BLaER1 treated with 17β-estradiol and CSF1 and Interleukin-3, amounts not matched to agents 10 nM and 100 nM (cell line): ENCODE measurements at regions not wholly inside any gene's neighbourhood (a gene's known extent, or its start where the extent isn't known, plus 50 kb on each side); places are given as distances from the start of the nearest gene placed in this dataset.
A peak's percentile ranks its signal among the peaks of the same experiment; 100 is the strongest.

Source experiments
- H3K27ac ChIP-seq, 11 experiments: shearing (Covaris generic); formaldehyde crosslinking; 2 replicates each; pipeline ENCODE4 v1.8.1; 2022
- H3K27me3 ChIP-seq, 11 experiments: shearing (Covaris generic); formaldehyde crosslinking; 2 replicates each; pipeline ENCODE4 v1.8.1; 2022
- H3K36me3 ChIP-seq, 11 experiments: shearing (Covaris generic); formaldehyde crosslinking; 2 replicates each; pipeline ENCODE4 v1.8.1; 2022
- H3K4me1 ChIP-seq, 10 experiments: shearing (Covaris generic); formaldehyde crosslinking; 2 replicates each; pipeline ENCODE4 v1.8.1; 2022
- H3K4me2 ChIP-seq, 11 experiments: shearing (Covaris generic); formaldehyde crosslinking; 2 replicates each; pipeline ENCODE4 v1.8.1; 2022
- H3K4me3 ChIP-seq, 10 experiments: shearing (Covaris generic); formaldehyde crosslinking; 2 replicates each; pipeline ENCODE4 v1.8.1; 2022
- H3K9ac ChIP-seq, 11 experiments: shearing (Covaris generic); formaldehyde crosslinking; 2 replicates each; pipeline ENCODE4 v1.8.1; 2022
- H3K9me3 ChIP-seq, 11 experiments: shearing (Covaris generic); formaldehyde crosslinking; replicated peaks in 1 of 11; 2 replicates each; pipeline ENCODE4 v1.8.1; 2022
- H4K20me1 ChIP-seq, 11 experiments: shearing (Covaris generic); formaldehyde crosslinking; 2 replicates each; pipeline ENCODE4 v1.8.1; 2022
- Cebpa-rat ChIP-seq, 11 experiments: shearing (Covaris generic); IDR thresholded peaks; 2 replicates each; pipeline ENCODE4 v1.8.1; 2022

GRCh38 chr5:153901449-153901848 is 137.3 kb downstream of the FAM114A2 start:
- Histone ChIP-seq H4K20me1 (peaks cover 0 to 1% (median 0%) of the 10 kb centered on the region in 11 experiments; a peak in 1 of 22 replicates), H3K36me3 (no peaks in the 10 kb centered on the region), H3K27me3 (no peaks in the 10 kb centered on the region), H3K4me3 (no peak overlapping the region), H3K9ac (no peak overlapping the region), H3K4me1 (peaks cover 6 to 12% (median 9%) of the 10 kb centered on the region in 10 experiments; a peak in 19 of 20 replicates), H3K4me2 (no peak overlapping the region), H3K27ac (no peak overlapping the region), H3K9me3 (no peaks in the 10 kb centered on the region)
- no peak for TF ChIP-seq Cebpa-rat (IDR thresholded peaks at IDR 0.05)

GRCh38 chr5:153900703-153901395 is 137.9 kb downstream of the FAM114A2 start:
- Histone ChIP-seq H4K20me1 (peaks cover 0 to 4% (median 0%) of the 10 kb centered on the region in 11 experiments; a peak in 1 of 22 replicates), H3K4me3 (no peak overlapping the region)

GRCh38 chr5:153899746-153900145 is 139.0 kb downstream of the FAM114A2 start:
- no peak for TF ChIP-seq Cebpa-rat (IDR thresholded peaks at IDR 0.05)
- Histone ChIP-seq H3K9me3 (no peaks in the 10 kb centered on the region), H3K36me3 (no peaks in the 10 kb centered on the region), H3K4me3 (no peak overlapping the region), H3K4me2 (no peak overlapping the region), H3K4me1 (peaks cover 6 to 25% (median 15%) of the 10 kb centered on the region in 10 experiments; a peak in 19 of 20 replicates), H4K20me1 (peaks cover 0 to 4% (median 0%) of the 10 kb centered on the region in 11 experiments; a peak in 1 of 22 replicates), H3K27me3 (no peaks in the 10 kb centered on the region), H3K27ac (no peak overlapping the region), H3K9ac (no peak overlapping the region)

More at GRCh38 chr5:153900703-153901395, 137.9 kb downstream of the FAM114A2 start:
- no peak overlapping the region for H3K27ac ChIP-seq
- no peak overlapping the region for H3K4me2 ChIP-seq
- no peaks in the 10 kb centered on the region for H3K36me3 ChIP-seq
- H3K4me1 ChIP-seq, result peaks cover 6 to 18% (median 14%) of the 10 kb centered on the region in 10 experiments; a peak in 19 of 20 replicates
- H3K27me3 ChIP-seq, result no peaks in the 10 kb centered on the region
- H3K9ac ChIP-seq, result no peak overlapping the region
- TF ChIP-seq Cebpa-rat (IDR thresholded peaks at IDR 0.05), result no peak
- H3K9me3 ChIP-seq, result no peaks in the 10 kb centered on the region

- Histone ChIP-seq H4K20me1 (peaks cover 0 to 4% (median 0%) of the 10 kb centered on the region in 11 experiments; a peak in 1 of 22 replicates), H3K4me2 (peak overlapping the region in 9 of 11 experiments; percentile 10 to 81 (median 42); a peak in 15 of 22 replicates), H3K9me3 (no peaks in the 10 kb centered on the region), H3K36me3 (no peaks in the 10 kb centered on the region), H3K4me3 (no peak overlapping the region), H3K27ac (peak overlapping the region in 1 of 11 experiments; percentile 24; a peak in 2 of 22 replicates), H3K4me1 (peaks cover 6 to 25% (median 15%) of the 10 kb centered on the region in 10 experiments; a peak in 19 of 20 replicates), H3K27me3 (no peaks in the 10 kb centered on the region), H3K9ac (no peak overlapping the region)
- no peak for TF ChIP-seq Cebpa-rat (IDR thresholded peaks at IDR 0.05)
Observed at GRCh38 chr5:153896701-153897100, 142.0 kb downstream of the FAM114A2 start.

GRCh38 chr5:153896117-153896516 is 142.6 kb downstream of the FAM114A2 start:
- H3K4me1 ChIP-seq, result peaks cover 6 to 25% (median 15%) of the 10 kb centered on the region in 10 experiments; a peak in 19 of 20 replicates
- H3K4me3 ChIP-seq, result no peak overlapping the region
- H3K9me3 ChIP-seq, result no peaks in the 10 kb centered on the region
- no peak for TF ChIP-seq Cebpa-rat (IDR thresholded peaks at IDR 0.05)
- no peaks in the 10 kb centered on the region for H3K27me3 ChIP-seq
- no peak overlapping the region; a peak in 1 of 22 replicates for H3K27ac ChIP-seq
- no peak overlapping the region for H3K9ac ChIP-seq
- no peaks in the 10 kb centered on the region for H3K36me3 ChIP-seq
- peaks cover 0 to 4% (median 0%) of the 10 kb centered on the region in 11 experiments; a peak in 1 of 22 replicates for H4K20me1 ChIP-seq
- H3K4me2 ChIP-seq, result peak overlapping the region in 10 of 11 experiments; percentile 3 to 81 (median 29); a peak in 15 of 22 replicates

GRCh38 chr5:153895266-153895665 is 143.4 kb downstream of the FAM114A2 start:
- H4K20me1 ChIP-seq, result peaks cover 0 to 4% (median 0%) of the 10 kb centered on the region in 11 experiments; a peak in 1 of 22 replicates
- H3K4me1 ChIP-seq, result peaks cover 6 to 25% (median 15%) of the 10 kb centered on the region in 10 experiments; a peak in 19 of 20 replicates
- H3K27me3 ChIP-seq, result no peaks in the 10 kb centered on the region
- H3K4me3 ChIP-seq, result no peak overlapping the region
- H3K9me3 ChIP-seq, result no peaks in the 10 kb centered on the region
- no peak overlapping the region for H3K9ac ChIP-seq
- no peaks in the 10 kb centered on the region for H3K36me3 ChIP-seq
- TF ChIP-seq Cebpa-rat (IDR thresholded peaks at IDR 0.05), result no peak
- peak overlapping the region in 3 of 11 experiments; percentile 48 to 81 (median 72); a peak in 3 of 22 replicates for H3K4me2 ChIP-seq
- H3K27ac ChIP-seq, result no peak overlapping the region

GRCh38 chr5:153893817-153894216 is 144.9 kb downstream of the FAM114A2 start:
- no peaks in the 10 kb centered on the region for H3K36me3 ChIP-seq
- H3K4me2 ChIP-seq, result no peak overlapping the region
- H3K9me3 ChIP-seq, result no peaks in the 10 kb centered on the region
- H3K27me3 ChIP-seq, result no peaks in the 10 kb centered on the region
- H3K4me1 ChIP-seq, result peaks cover 6 to 25% (median 15%) of the 10 kb centered on the region in 10 experiments; a peak in 19 of 20 replicates
- H4K20me1 ChIP-seq, result peaks cover 0 to 4% (median 0%) of the 10 kb centered on the region in 11 experiments; a peak in 1 of 22 replicates
- H3K9ac ChIP-seq, result no peak overlapping the region
- H3K4me3 ChIP-seq, result no peak overlapping the region
- no peak for TF ChIP-seq Cebpa-rat (IDR thresholded peaks at IDR 0.05)
- no peak overlapping the region for H3K27ac ChIP-seq

- Histone ChIP-seq H3K27ac (no peak overlapping the region), H3K36me3 (no peaks in the 10 kb centered on the region), H3K4me2 (no peak overlapping the region), H3K4me3 (no peak overlapping the region), H3K4me1 (peaks cover 0 to 12% (median 7%) of the 10 kb centered on the region in 10 experiments; a peak in 18 of 20 replicates), H3K9me3 (no peaks in the 10 kb centered on the region), H3K27me3 (no peaks in the 10 kb centered on the region), H4K20me1 (peaks cover 0 to 2% (median 0%) of the 10 kb centered on the region in 11 experiments; a peak in 1 of 22 replicates), H3K9ac (no peak overlapping the region)
- no peak for TF ChIP-seq Cebpa-rat (IDR thresholded peaks at IDR 0.05)
Observed at GRCh38 chr5:153891394-153891793, 147.3 kb downstream of the FAM114A2 start.

GRCh38 chr5:153888781-153889180 is 149.9 kb downstream of the FAM114A2 start:
- Histone ChIP-seq H3K4me1 (no peaks in the 10 kb centered on the region), H3K4me2 (no peak overlapping the region), H3K27ac (no peak overlapping the region), H3K9me3 (no peaks in the 10 kb centered on the region), H3K9ac (no peak overlapping the region), H4K20me1 (no peaks in the 10 kb centered on the region), H3K4me3 (no peak overlapping the region), H3K27me3 (no peaks in the 10 kb centered on the region), H3K36me3 (no peaks in the 10 kb centered on the region)
- TF ChIP-seq Cebpa-rat (IDR thresholded peaks at IDR 0.05), result no peak
